ENCODE measurements at regions not wholly inside any gene's neighbourhood (a gene's known extent, or its start where the extent isn't known, plus 50 kb on each side); places are given as distances from the start of the nearest gene placed in this dataset.

- in situ Hi-C loops (cut with MboI; ENCODE audit: low sequenced_read_pairs): no loop called here
Observed at GRCh38 chr10:9762966-9763656, 1254.6 kb upstream of the CELF2 start.

GRCh38 chr10:9766762-9767161, 1250.9 kb upstream of the CELF2 start:
- in situ Hi-C loops (cut with MboI; ENCODE audit: low sequenced_read_pairs): no loop called here

DNA sequence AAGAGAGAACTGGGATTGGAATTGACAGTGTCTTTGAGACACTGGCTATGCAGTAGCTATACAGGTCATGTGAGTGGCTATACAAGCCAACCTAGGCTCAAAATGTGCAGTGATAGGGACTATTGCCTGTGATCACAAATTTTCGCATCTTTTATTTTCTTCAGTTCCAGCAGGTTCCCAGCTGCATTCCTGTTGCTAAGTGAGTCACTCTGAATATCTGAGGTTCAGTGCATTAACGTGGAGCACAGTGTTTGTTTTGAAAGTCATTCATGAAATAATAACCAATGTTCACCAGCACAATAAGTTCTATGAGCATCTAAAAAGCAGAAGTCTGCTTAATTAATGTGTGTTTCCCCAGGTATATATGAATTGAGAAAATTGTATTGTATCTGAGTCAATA, 1236.0 kb upstream of the CELF2 start:
- in situ Hi-C loops (cut with MboI; ENCODE audit: low sequenced_read_pairs): no loop called here

GRCh38 chr10:9786101-9786500, 1231.6 kb upstream of the CELF2 start:
- in situ Hi-C loops (cut with MboI; ENCODE audit: low sequenced_read_pairs): no loop called here

DNA sequence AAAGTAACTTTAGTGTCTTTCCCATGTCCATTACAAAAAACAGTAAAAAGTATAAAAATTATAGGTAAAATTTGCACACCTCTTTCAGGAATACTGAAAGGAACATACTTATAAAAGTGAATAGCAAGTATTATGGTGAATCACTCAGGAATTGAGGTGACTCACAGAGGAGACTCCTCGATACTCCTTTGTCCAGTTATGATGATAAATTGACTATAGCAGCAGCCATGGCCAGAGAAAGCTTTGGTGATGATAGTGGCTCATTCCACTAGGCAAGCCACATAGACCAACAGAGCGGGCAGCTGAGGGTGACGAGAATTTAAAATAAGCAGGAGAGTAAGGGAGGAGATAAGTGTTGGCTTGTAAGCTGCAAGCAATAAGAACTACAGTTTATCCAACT, 1231.1 kb upstream of the CELF2 start:
- in situ Hi-C loops (cut with MboI; ENCODE audit: low sequenced_read_pairs): no loop called here

DNA sequence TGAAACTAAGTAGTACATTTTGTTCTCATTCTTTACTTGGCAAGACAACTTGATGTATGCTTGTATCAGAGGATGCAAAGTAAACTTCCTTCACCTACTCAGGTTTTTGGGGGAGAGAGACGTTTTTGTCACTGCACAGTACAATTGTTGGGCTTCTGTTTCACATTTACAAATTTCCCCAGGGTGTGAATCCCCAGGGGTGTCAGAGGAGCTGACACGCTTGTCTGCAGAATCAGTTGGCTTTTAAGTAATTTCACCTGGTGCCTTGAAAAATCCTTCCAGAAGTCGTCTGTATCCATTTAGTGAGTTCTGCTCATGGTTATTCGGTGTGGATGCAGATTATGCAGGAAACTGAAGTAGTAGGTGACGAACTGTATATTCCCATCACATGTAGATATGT, 1227.7 kb upstream of the CELF2 start:
- in situ Hi-C loops (cut with MboI; ENCODE audit: low sequenced_read_pairs): no loop called here

GRCh38 chr10:9792181-9792580, 1225.5 kb upstream of the CELF2 start:
- in situ Hi-C loops (cut with MboI; ENCODE audit: low sequenced_read_pairs): no loop called here

DNA sequence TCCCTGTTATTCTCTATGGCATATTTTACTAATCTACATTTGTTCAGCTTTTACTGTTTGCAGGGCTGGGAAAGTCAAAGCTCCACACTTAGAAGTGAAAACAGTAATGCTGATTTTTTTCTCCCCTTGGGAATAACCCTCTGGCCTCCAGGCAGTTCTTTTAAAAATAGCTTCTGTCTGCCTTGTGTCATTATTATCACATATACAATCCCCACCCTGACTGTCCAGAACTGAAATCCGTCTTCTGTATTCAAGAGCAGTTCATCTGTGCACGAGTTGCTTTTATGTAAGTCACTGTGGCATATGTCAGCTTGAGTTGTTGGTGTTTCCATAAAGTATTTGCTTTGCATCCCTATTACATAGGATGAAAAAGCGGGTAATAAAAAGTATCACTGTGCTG, 1221.1 kb upstream of the CELF2 start:
- in situ Hi-C loops (cut with MboI; ENCODE audit: low sequenced_read_pairs): no loop called here

GRCh38 chr10:9800011-9800410, 1217.7 kb upstream of the CELF2 start:
- in situ Hi-C loops (cut with MboI; ENCODE audit: low sequenced_read_pairs): no loop called here

DNA sequence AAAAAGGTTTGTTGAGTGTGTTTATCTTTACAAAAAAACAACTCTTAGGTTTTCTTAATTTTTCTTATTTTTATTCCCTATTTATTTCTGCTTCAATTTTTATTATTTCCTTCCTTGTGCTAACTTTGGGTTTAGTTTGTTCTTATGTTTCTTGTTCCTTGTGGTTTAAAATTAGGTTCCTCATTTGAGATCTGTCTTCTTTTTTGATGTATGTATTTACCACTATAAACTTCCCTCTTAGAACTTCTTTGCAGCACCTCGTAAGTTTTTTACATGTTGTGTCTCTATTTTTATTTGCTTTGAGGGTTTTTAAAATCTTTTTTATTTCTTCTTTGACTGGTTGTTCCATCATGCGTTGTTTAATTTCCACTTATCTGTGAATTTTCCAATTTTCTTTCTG, 1217.1 kb upstream of the CELF2 start:
- in situ Hi-C loops (cut with MboI; ENCODE audit: low sequenced_read_pairs): no loop called here

DNA sequence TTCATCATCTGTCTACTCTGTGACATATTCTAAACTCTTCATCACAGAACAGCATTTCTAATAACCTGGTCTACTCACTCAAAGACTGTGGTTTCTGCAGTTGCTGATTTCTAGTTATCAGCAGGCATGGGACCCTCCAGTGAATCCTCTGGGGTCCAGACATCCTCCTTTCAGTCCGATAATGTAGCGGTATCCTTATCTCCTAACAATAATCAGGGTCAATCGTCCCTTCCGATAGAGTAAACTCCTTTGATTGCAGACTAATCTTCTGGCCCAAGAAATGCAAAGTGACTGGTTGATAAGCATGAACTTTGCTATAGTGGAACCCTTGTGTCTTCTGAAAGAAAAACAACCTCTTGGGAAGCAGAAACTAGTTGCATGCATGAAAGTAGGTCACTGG, 1209.8 kb upstream of the CELF2 start:
- in situ Hi-C loops (cut with MboI; ENCODE audit: low sequenced_read_pairs): no loop called here

- in situ Hi-C loops (cut with MboI; ENCODE audit: low sequenced_read_pairs): no loop called here
Observed at GRCh38 chr10:9811601-9812000, 1206.1 kb upstream of the CELF2 start.

DNA sequence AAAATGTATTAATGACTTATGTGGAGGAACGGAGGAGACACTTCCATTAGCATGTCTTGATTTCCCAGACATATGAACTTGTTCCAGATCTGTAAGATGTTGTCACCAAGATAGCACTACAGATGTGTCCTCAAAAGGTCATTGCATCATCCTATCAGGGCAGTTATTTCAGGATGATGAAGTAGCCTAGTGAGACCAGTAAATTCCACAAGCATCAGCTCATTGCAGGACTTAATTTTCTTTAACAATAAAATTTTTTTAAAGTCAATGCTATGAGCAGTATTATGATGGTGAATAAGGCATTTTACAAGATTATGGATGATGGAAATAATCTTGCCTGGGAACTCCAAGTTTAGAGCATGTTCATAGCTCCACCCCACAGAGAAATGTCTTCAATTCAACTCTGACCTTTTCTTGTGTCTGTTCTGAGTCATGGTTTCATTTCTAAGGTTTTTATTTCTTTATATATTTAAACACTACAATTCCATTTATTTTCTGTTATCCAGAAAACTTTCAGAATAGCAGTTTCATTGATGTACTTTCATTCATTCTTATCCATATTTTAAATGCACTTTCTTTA, 1203.3 kb upstream of the CELF2 start:
- in situ Hi-C loops (cut with MboI; ENCODE audit: low sequenced_read_pairs): no loop called here

- in situ Hi-C loops (cut with MboI; ENCODE audit: low sequenced_read_pairs): no loop called here
Observed at GRCh38 chr10:9819756-9820494, 1197.7 kb upstream of the CELF2 start.

DNA sequence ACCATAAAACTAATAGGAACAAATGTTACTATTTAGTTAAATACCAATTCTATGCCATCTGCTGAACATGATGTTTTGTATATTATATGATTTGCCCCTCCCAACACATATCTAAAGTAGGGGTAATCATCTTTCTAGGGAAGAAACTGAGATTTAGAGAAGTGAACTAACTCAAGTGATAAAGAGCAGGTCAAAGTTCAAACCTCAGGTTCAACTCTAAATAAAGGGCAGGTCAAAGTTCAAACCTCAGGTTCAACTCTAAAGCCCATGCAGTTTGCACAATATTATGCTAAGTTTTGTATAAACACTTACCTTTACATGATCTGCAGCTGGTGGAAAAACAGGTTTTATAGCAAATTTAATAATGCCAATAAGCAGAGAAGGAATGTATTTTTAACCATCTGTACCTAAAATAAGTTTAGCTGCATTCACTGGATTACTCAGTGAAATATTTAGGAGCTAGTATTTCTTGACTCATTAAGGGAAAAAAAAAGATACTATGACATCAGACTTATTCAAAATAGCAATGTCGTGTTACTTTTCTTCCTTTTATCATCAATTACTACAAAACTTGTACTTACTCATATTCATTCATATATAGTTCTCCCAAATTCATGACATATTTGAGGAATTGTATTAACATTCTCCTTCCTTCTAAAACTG, 1194.3 kb upstream of the CELF2 start:
- in situ Hi-C loops (cut with MboI; ENCODE audit: low sequenced_read_pairs): no loop called here

- in situ Hi-C loops (cut with MboI; ENCODE audit: low sequenced_read_pairs): no loop called here
Observed at GRCh38 chr10:9824631-9825071, 1193.0 kb upstream of the CELF2 start.

DNA sequence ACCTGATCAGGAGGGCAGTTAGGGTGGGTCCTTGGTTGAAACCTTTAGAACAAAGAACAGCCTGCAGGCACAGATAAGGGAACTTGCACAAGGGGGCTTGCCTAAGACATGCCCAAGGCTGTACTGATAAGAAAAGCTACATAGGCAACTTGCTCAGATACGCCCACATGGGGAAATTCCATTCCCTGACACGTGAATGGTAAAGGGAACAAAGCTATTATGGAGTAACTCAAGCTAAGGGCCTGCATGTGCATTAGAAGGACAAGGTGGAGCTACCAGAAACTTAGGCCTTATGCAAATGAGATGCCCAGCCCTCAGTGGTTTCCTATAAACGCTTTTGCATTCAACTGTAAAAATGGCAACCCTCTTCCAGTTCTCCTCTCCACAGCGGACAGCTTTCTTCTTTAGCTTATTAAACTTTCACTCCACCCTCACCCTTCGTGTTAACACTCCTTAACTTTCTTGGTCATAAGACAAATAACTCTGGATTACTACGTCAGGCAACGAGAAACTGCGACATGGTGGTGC, 1192.1 kb upstream of the CELF2 start:
- in situ Hi-C loops (cut with MboI; ENCODE audit: low sequenced_read_pairs): no loop called here

DNA sequence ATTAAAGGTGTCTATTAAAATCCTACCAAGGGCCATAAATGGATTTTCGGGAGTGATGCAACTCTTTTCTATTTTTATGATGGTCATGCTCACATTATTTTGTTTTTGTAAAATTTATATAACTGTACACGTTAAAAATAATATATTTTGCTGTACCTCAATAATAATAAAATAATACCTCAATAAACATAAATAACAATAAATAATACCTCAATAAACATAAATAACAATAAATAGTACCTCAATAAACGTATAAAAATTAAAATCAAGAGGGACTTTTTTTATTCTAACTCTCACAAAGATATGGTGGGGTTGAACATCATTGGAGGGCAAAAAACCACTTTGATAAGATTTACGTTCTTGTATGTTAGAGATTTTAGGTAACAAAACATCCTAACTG, 1189.6 kb upstream of the CELF2 start:
- in situ Hi-C loops (cut with MboI; ENCODE audit: low sequenced_read_pairs): no loop called here

DNA sequence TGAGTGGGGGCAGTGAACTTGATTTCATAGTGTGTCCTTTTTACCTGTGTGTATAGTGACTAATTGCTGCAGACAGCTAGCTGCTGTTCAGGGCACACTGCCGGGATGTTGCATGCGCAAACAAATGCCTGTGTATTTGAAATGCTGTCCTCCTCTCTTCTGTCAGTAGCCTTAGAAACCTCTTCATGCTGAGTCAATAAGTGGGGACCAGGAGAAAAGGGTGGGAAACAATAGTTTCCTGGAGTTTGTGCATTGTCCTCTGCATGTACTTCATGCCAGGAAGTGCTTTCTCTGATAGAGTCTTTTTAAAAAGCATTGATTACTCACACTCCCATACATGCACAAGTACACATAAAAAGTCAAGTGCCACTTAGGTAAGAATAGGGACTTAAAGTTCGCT, 1183.7 kb upstream of the CELF2 start:
- in situ Hi-C loops (cut with MboI; ENCODE audit: low sequenced_read_pairs): no loop called here

DNA sequence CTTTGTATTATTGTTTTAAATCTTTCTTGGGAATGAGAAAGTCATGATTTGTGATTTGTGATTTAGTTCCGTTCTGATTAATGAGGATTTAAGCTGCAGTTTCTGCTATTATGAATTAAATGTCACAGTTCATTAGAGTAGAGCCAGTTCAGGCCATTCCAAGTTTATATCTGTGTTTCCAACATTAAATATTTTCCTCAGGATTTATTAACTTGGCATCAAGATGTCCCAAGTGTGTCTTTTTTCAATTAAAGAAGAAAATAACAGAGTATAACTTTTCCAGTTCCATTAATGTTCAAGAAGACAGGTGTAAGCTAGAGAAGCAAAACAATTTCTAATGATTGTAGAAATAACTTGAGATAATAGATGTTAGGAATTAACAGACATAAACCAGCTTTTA, 1183.2 kb upstream of the CELF2 start:
- in situ Hi-C loops (cut with MboI; ENCODE audit: low sequenced_read_pairs): no loop called here

DNA sequence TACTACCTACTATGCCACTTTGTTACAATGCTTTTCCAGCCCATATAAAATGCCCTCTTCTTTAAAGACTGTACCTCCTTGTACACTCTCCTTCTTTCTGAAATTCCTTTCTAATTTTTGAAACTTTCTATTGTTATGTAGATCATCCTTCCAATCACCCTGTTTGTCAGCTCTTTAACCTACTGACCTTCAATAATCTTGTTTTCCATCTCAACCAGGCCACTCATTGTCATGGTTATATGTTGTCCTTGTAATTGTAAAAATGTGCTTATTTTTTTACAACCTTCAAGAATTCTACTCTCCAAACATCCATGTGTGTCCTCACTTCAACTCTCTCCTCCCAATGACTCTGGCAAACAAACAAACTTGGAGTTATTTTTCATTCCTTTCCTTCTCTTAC, 1172.6 kb upstream of the CELF2 start:
- in situ Hi-C loops (cut with MboI; ENCODE audit: low sequenced_read_pairs): no loop called here

GRCh38 chr10:9848278-9848677, 1169.4 kb upstream of the CELF2 start:
- in situ Hi-C loops (cut with MboI; ENCODE audit: low sequenced_read_pairs): no loop called here

Data from HL-60/S4 (cell line).